ENCODE measurements at regions not wholly inside any gene's neighbourhood (a gene's known extent, or its start where the extent isn't known, plus 50 kb on each side); places are given as distances from the start of the nearest gene placed in this dataset.
A peak's percentile ranks its signal among the peaks of the same experiment; 100 is the strongest.

DNA sequence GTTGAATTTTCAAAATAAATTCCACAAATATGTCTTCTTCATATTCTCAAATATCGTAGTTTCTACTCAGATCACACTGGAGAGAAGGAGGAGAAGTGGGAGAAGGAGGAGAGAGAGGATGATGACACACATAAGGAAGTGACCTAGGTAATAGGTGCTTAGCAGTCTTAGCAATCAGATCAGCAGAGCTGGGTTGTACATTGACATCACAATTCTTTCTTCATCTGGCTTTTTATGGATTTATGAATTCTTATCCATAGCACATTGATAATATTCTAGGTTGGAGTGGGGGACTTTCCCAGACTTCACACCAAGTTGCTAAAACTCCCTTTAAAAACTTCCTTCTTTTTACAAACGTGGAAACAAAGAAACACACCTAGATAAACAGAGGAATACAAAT is 86.9 kb downstream of the FGF9 start:
- Histone ChIP-seq H3K27me3 (no peaks in the 10 kb centered on the region), H3K4me2 (no peak overlapping the region), H3K4me3 (no peak overlapping the region), H3K9ac (no peak overlapping the region), H3K4me1 (no peaks in the 10 kb centered on the region), H4K20me1 (no peaks in the 10 kb centered on the region), H3K36me3 (no peaks in the 10 kb centered on the region), H3K27ac (no peak overlapping the region), H3K9me3 (replicated peaks in 1 of 11) (no peaks in the 10 kb centered on the region)
- TF ChIP-seq Cebpa-rat (IDR thresholded peaks at IDR 0.05) = no peak

DNA sequence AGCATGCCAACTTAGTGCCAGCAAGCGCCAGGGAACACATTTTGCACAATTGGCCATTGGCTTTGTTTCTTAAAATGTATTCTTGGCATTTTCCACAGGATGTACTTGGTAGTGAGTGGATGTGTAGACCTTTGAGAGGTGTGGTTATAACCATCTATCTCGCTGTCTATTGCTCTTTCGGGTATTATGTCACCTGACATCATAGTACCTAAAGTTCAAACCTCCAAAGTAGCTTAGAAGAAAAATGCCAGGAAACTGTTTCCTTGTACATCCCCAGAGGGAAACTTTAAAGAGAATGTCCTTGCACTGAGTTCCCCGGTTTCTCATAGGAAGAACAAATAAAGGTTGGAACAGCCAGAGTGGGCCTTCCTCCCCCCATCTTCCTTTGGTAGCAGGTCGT is 87.6 kb downstream of the FGF9 start:
- Histone ChIP-seq H3K36me3 (no peaks in the 10 kb centered on the region), H3K4me1 (no peaks in the 10 kb centered on the region), H3K9me3 (replicated peaks in 1 of 11) (no peaks in the 10 kb centered on the region), H3K4me2 (no peak overlapping the region), H4K20me1 (no peaks in the 10 kb centered on the region), H3K4me3 (no peak overlapping the region), H3K9ac (no peak overlapping the region), H3K27ac (no peak overlapping the region), H3K27me3 (no peaks in the 10 kb centered on the region)
- TF ChIP-seq Cebpa-rat (IDR thresholded peaks at IDR 0.05) = no peak

DNA sequence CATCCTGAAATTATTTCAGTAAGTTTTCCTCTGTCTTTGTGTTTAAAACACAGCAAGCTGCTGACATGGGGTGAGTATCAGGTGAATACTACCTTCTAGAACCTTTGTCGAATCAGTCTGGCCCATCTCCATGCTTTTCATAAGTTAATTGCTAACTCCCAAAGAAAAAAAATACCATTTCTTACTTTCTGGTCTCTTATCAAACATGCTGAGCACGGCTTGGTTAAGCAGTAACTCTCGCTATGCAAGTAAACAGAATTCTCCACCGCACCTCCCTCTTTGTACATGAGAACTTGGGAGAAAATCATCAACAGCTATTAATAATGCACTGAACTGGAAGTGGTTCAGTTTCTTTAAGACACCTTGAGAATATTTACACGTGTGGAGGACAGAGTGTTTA is 88.6 kb downstream of the FGF9 start:
- H3K27ac ChIP-seq = no peak overlapping the region
- H3K4me3 ChIP-seq = no peak overlapping the region
- H3K9me3 ChIP-seq (replicated peaks in 1 of 11) = no peaks in the 10 kb centered on the region
- no peaks in the 10 kb centered on the region for H3K36me3 ChIP-seq
- no peaks in the 10 kb centered on the region for H3K4me1 ChIP-seq
- no peak overlapping the region for H3K4me2 ChIP-seq
- H3K27me3 ChIP-seq = no peaks in the 10 kb centered on the region
- no peak for TF ChIP-seq Cebpa-rat (IDR thresholded peaks at IDR 0.05)
- no peaks in the 10 kb centered on the region for H4K20me1 ChIP-seq
- no peak overlapping the region for H3K9ac ChIP-seq

DNA sequence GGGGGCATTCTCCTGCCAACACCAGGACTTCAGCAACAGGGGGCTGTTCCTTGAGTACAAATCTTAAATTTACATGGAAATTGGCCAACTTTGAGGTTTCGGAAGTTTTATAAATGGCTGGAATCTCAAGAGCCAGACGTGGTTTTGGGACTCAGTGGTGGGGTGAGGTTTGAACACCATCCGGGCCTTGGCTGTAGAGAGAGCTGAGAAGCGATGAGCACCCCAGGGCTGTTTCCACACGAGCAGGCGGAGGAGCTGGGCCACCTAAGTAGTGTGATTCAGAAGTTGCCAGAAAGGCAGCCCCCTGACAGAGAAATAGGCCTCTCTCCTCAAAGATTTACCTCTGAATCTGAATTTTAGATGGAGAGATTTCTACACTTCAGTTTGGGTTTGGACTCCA is 89.0 kb downstream of the FGF9 start:
- TF ChIP-seq Cebpa-rat (IDR thresholded peaks at IDR 0.05) = no peak
- H4K20me1 ChIP-seq = no peaks in the 10 kb centered on the region
- H3K4me1 ChIP-seq = no peaks in the 10 kb centered on the region
- no peak overlapping the region for H3K4me3 ChIP-seq
- no peak overlapping the region for H3K27ac ChIP-seq
- no peaks in the 10 kb centered on the region for H3K27me3 ChIP-seq
- no peaks in the 10 kb centered on the region for H3K9me3 ChIP-seq (replicated peaks in 1 of 11)
- no peak overlapping the region for H3K9ac ChIP-seq
- H3K4me2 ChIP-seq = no peak overlapping the region
- no peaks in the 10 kb centered on the region for H3K36me3 ChIP-seq

DNA sequence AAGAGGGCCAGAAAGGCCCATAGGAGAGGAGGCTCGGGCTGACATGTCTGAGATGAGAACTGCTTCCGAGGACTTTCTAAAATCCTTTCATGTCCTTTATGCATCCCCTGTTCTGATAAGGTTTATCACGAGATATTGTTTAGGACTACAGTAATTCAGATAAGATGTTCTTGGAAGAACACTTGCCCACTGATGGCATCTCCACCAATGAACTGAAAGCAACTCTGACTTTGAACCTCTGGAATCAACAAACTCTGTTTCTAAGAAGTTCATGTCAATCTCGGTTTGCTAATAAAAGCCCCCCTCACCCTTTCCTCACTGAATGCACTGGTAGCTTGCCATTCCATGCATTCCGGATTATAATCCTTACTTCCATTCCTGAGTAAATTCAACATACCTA is 90.9 kb downstream of the FGF9 start:
- no peaks in the 10 kb centered on the region for H3K4me1 ChIP-seq
- no peak overlapping the region for H3K9ac ChIP-seq
- no peaks in the 10 kb centered on the region for H3K27me3 ChIP-seq
- TF ChIP-seq Cebpa-rat (IDR thresholded peaks at IDR 0.05) = no peak
- H3K4me2 ChIP-seq = no peak overlapping the region
- H3K36me3 ChIP-seq = no peaks in the 10 kb centered on the region
- no peak overlapping the region for H3K4me3 ChIP-seq
- no peak overlapping the region for H3K27ac ChIP-seq
- no peaks in the 10 kb centered on the region for H4K20me1 ChIP-seq
- 0 out of 22 replicates have a peak, but pooled peaks cover 0 to under 1% (median 0%) of the 10 kb centered on the region in 11 experiments for H3K9me3 ChIP-seq (replicated peaks in 1 of 11)

DNA sequence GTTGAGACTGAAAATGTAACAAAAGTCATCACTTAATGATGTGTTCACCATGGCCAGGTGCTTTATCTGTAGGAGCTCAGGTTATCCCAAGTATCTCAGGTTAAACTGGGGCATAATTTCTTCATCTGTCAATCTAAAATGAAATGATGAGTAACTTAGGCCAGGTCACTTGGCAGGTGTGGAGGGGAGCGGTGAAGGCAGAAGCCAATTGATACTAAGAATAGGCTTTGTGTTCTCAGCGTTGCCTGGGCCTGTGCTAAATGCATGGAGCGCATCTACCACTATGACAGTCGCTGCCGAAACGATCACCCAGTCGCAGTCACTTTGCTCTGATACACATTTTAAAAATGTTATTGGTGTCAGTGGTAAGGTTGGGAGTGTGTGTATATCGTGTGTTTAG is 91.6 kb downstream of the FGF9 start:
- no peaks in the 10 kb centered on the region for H3K36me3 ChIP-seq
- H3K27ac ChIP-seq = no peak overlapping the region
- no peaks in the 10 kb centered on the region for H3K27me3 ChIP-seq

DNA sequence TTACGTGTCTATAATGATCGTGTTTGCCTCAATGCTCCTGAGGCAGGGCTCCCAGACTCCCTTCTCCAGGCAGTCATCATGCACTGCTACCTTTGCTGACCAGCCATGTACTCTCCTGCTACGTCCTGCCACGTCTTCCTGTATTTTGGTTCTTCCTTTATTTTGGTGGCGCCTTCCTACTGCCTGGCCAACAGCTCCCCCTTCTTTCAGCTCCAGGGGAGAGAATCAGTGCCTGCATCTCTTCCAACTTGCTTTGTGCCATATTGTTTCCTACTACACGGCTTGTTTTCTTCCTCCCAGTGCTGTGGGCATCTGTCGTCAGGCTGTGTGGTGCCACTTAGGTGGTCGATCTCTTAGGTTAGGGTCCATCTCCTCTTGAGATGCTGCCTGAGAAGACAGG is 96.2 kb downstream of the FGF9 start:
- no peak overlapping the region for H3K27ac ChIP-seq
- H3K4me3 ChIP-seq = no peak overlapping the region
- no peaks in the 10 kb centered on the region for H4K20me1 ChIP-seq
- TF ChIP-seq Cebpa-rat (IDR thresholded peaks at IDR 0.05) = no peak
- H3K27me3 ChIP-seq = no peaks in the 10 kb centered on the region
- H3K4me1 ChIP-seq = no peaks in the 10 kb centered on the region
- H3K36me3 ChIP-seq = no peaks in the 10 kb centered on the region
- H3K9me3 ChIP-seq (replicated peaks in 1 of 11) = peaks cover 0 to 19% (median 13%) of the 10 kb centered on the region in 11 experiments; a peak in 17 of 22 replicates
- no peak overlapping the region for H3K9ac ChIP-seq
- H3K4me2 ChIP-seq = no peak overlapping the region

More for the DNA sequence above, 91.6 kb downstream of the FGF9 start:
- Histone ChIP-seq H3K9me3 (replicated peaks in 1 of 11) (0 out of 22 replicates have a peak, but pooled peaks cover 0 to 6% (median 0%) of the 10 kb centered on the region in 11 experiments), H3K4me3 (no peak overlapping the region), H3K9ac (no peak overlapping the region), H3K4me1 (no peaks in the 10 kb centered on the region), H3K4me2 (no peak overlapping the region), H4K20me1 (no peaks in the 10 kb centered on the region)
- no peak for TF ChIP-seq Cebpa-rat (IDR thresholded peaks at IDR 0.05)

DNA sequence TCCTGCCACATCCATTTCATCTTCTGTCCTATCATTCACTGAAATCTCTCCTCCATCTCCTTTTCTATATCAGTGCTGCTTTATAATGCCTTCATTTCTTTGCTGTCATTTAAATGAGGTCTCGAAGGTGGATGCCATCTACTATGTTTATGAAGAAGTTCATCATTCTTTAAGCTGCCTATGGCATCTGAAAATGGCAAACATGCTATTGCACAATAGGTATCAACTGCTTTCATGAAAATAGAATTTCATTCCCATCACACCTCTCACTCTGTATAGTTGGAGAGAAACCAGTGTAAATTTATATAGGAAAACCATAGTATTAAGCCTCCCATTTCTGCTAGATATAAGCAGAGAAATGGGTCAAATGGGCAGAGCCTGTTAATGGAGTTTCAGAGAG is 100.2 kb downstream of the FGF9 start:
- Histone ChIP-seq H3K4me2 (no peak overlapping the region), H3K27ac (no peak overlapping the region), H4K20me1 (no peaks in the 10 kb centered on the region), H3K4me1 (no peaks in the 10 kb centered on the region), H3K36me3 (no peaks in the 10 kb centered on the region), H3K9me3 (replicated peaks in 1 of 11) (peaks cover 0 to 23% (median 15%) of the 10 kb centered on the region in 11 experiments; a peak in 17 of 22 replicates), H3K4me3 (no peak overlapping the region), H3K27me3 (no peaks in the 10 kb centered on the region), H3K9ac (no peak overlapping the region)
- peak in 2 of 11 experiments; percentile 12 to 32; a peak in 1 of 22 replicates for TF ChIP-seq Cebpa-rat (IDR thresholded peaks at IDR 0.05)

DNA sequence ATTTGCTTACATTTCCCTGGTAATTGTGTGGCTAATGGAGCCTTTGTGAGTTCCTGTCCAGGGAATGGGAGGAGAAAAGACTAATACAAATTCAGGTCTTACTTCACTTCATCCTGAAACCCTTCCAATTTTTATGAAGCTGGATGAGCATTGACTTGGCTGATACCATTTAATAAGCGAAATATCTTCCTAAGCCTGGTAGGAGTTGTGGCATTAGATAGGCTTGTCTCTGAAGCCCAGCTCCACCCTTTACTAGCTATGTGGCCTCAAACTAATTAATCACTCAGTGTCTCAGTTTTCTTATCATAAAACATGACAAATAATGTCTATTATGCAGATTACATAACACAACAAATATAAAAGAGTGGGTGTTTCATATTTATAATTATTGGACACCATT is 106.3 kb downstream of the FGF9 start:
- TF ChIP-seq Cebpa-rat (IDR thresholded peaks at IDR 0.05) = no peak
- H3K27ac ChIP-seq = no peak overlapping the region
- H3K27me3 ChIP-seq = no peaks in the 10 kb centered on the region
- H3K4me1 ChIP-seq = no peaks in the 10 kb centered on the region
- H3K4me3 ChIP-seq = no peak overlapping the region
- H4K20me1 ChIP-seq = no peaks in the 10 kb centered on the region
- H3K9ac ChIP-seq = no peak overlapping the region
- H3K4me2 ChIP-seq = no peak overlapping the region
- H3K36me3 ChIP-seq = no peaks in the 10 kb centered on the region
- peaks cover 15 to 33% (median 23%) of the 10 kb centered on the region in 11 experiments for H3K9me3 ChIP-seq (replicated peaks in 1 of 11)

DNA sequence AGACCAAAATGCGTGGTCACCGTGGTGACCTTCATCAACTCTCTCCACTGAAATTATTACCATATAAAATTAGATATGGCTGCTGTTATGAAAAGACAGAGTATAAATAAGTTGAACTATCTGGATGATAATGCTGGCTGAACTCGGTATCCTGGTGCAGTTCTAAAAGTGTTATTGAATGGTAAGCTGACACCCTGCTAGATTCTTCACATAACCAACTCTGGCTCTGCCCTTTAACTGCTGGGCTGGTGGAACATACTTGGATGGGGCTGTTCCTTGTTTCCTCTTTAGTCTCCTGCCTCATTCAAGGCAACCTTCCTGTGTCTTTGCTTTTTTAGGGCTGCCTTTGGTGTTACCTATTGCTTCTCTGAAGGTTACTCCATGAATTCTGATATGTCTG is 106.9 kb downstream of the FGF9 start:
- Histone ChIP-seq H3K4me2 (no peak overlapping the region), H3K27me3 (no peaks in the 10 kb centered on the region), H3K4me3 (no peak overlapping the region), H3K27ac (no peak overlapping the region), H3K9me3 (replicated peaks in 1 of 11) (peaks cover 15 to 33% (median 23%) of the 10 kb centered on the region in 11 experiments), H3K9ac (no peak overlapping the region), H3K4me1 (no peaks in the 10 kb centered on the region), H4K20me1 (no peaks in the 10 kb centered on the region), H3K36me3 (no peaks in the 10 kb centered on the region)
- TF ChIP-seq Cebpa-rat (IDR thresholded peaks at IDR 0.05) = no peak

Measured in BLaER1 treated with 17β-estradiol and CSF1 and Interleukin-3, amounts not matched to agents 10 nM and 100 nM (cell line).